Trophoblast cell (in vitro differentiated cells and primary cell): ENCODE measurements at regions not wholly inside any gene's neighbourhood (a gene's known extent, or its start where the extent isn't known, plus 50 kb on each side); places are given as distances from the start of the nearest gene placed in this dataset.
A peak's percentile ranks its signal among the peaks of the same experiment; 100 is the strongest.

Experiments
- DNase-seq, 2 donors: peaks; one replicate each; pipeline ENCODE4 v3.0.0-alpha.2; 2016
- H2AFZ ChIP-seq: 2 replicates; pipeline ENCODE4 v1.6.1; 2013; ENCODE audit warnings: low read length, moderate library complexity, mild to moderate bottlenecking; ENCODE audit not compliant: insufficient read depth, poor library complexity
- H2AK5ac ChIP-seq: 2 replicates; pipeline ENCODE4 v1.6.1; 2013; ENCODE audit warnings: mild to moderate bottlenecking, low read length
- H2BK120ac ChIP-seq: 2 replicates; pipeline ENCODE4 v1.6.1; 2013; ENCODE audit warnings: low read length, mild to moderate bottlenecking, moderate library complexity; ENCODE audit not compliant: insufficient read depth, poor library complexity
- H2BK12ac ChIP-seq: 2 replicates; pipeline ENCODE4 v1.6.1; 2013; ENCODE audit warnings: mild to moderate bottlenecking, low read length, moderate library complexity
- H2BK5ac ChIP-seq: 2 replicates; pipeline ENCODE4 v1.6.1; 2013; ENCODE audit warnings: low read length, low read depth, moderate library complexity, mild to moderate bottlenecking; ENCODE audit not compliant: poor library complexity
- H3K14ac ChIP-seq: 2 replicates; pipeline ENCODE4 v1.6.1; 2013; ENCODE audit warnings: mild to moderate bottlenecking, low read length
- H3K18ac ChIP-seq: 2 replicates; pipeline ENCODE4 v1.6.1; 2013; ENCODE audit warnings: mild to moderate bottlenecking, low read length
- H3K23ac ChIP-seq: 2 replicates; pipeline ENCODE4 v1.6.1; 2013; ENCODE audit warnings: low read length
- H3K27ac ChIP-seq: 2 replicates; pipeline ENCODE4 v1.5.1; 2013; ENCODE audit warnings: low read depth, mild to moderate bottlenecking, inconsistent platforms, low read length, moderate library complexity
- H3K27me3 ChIP-seq: 2 replicates; pipeline ENCODE4 v1.6.1; 2013; ENCODE audit warnings: inconsistent platforms, mild to moderate bottlenecking, low read length, moderate library complexity; ENCODE audit not compliant: insufficient read depth
- H3K36me3 ChIP-seq, 2 experiments: 1 replicate in 1 of 2; 2 replicates in 1 of 2; pipeline ENCODE4 v1.6.1; 2013; ENCODE audit warnings: low read length in 2 of 2, mild to moderate bottlenecking in 2 of 2, moderate library complexity in 1 of 2; ENCODE audit not compliant: insufficient read depth in 2 of 2, control insufficient read depth in 1 of 2
- H3K4ac ChIP-seq: 2 replicates; pipeline ENCODE4 v1.6.1; 2013; ENCODE audit warnings: low read depth, mild to moderate bottlenecking, low read length, moderate library complexity
- H3K4me1 ChIP-seq, 2 experiments: 1 replicate in 1 of 2; 2 replicates in 1 of 2; pipeline ENCODE4 v1.6.1; 2013; ENCODE audit warnings: low read length in 2 of 2, mild to moderate bottlenecking in 2 of 2, moderate library complexity in 1 of 2; ENCODE audit not compliant: insufficient read depth in 2 of 2, control insufficient read depth in 1 of 2
- H3K4me2 ChIP-seq: 2 replicates; pipeline ENCODE4 v1.6.1; 2013; ENCODE audit warnings: inconsistent platforms, mild to moderate bottlenecking, low read length, moderate library complexity
- H3K4me3 ChIP-seq: 2 replicates; pipeline ENCODE4 v1.5.1; 2013; ENCODE audit warnings: mild to moderate bottlenecking, low read depth, low read length, inconsistent platforms
- H3K79me1 ChIP-seq: one replicate; pipeline ENCODE4 v1.6.1; 2013; ENCODE audit warnings: low read length
- H3K79me2 ChIP-seq: 2 replicates; pipeline ENCODE4 v1.6.1; 2013; ENCODE audit warnings: low read length, mild to moderate bottlenecking; ENCODE audit not compliant: control insufficient read depth, insufficient read depth, poor library complexity
- H3K9ac ChIP-seq: 2 replicates; pipeline ENCODE4 v1.6.1; 2013; ENCODE audit warnings: mild to moderate bottlenecking, low read length
- H3K9me3 ChIP-seq: 2 replicates; pipeline ENCODE4 v1.6.1; 2013; ENCODE audit warnings: low read depth, mild to moderate bottlenecking, control low read depth, inconsistent platforms, low read length; ENCODE audit not compliant: insufficient read depth
- H4K12ac ChIP-seq: 2 replicates; pipeline ENCODE4 v1.6.1; 2013; ENCODE audit warnings: low read depth, mild to moderate bottlenecking, low read length, moderate library complexity
- H4K8ac ChIP-seq: 2 replicates; pipeline ENCODE4 v1.6.1; 2013; ENCODE audit warnings: low read depth, mild to moderate bottlenecking, low read length, moderate library complexity
- H4K91ac ChIP-seq: one replicate; pipeline ENCODE4 v1.6.1; 2013; ENCODE audit warnings: low read depth, mild to moderate bottlenecking, low read length, moderate library complexity
- WGBS: extraction: QIAGEN DNeasy Blood & Tissue Kit; methylation state at CpG from one replicate; pipeline ENCODE4 v1.1.7; 2013; ENCODE audit warnings: missing lambda C conversion rate; ENCODE audit not compliant: insufficient read length, insufficient coverage; ENCODE audit errors: extremely low coverage; 5-methylcytosine and 5-hydroxymethylcytosine counted together

GRCh38 chr4:81806485-81806884 is 334.8 kb upstream of the RASGEF1B start:
- H3K9me3 ChIP-seq = no peaks in the 10 kb centered on the region
- H3K23ac ChIP-seq = no peak overlapping the region
- no peaks in the 10 kb centered on the region for H3K36me3 ChIP-seq
- no peak overlapping the region for H4K12ac ChIP-seq
- H3K14ac ChIP-seq = no peak overlapping the region
- no peak overlapping the region for H3K4me2 ChIP-seq
- no peak overlapping the region for H2BK120ac ChIP-seq
- no peak for DNase-seq
- no peak overlapping the region for H3K27ac ChIP-seq
- H4K91ac ChIP-seq = no peak overlapping the region
- H2BK12ac ChIP-seq = no peak overlapping the region
- H3K79me2 ChIP-seq = no peaks in the 10 kb centered on the region
- no peak overlapping the region for H3K9ac ChIP-seq
- no peak overlapping the region for H2AK5ac ChIP-seq
- no peak overlapping the region for H3K4ac ChIP-seq
- H2BK5ac ChIP-seq = no peak overlapping the region
- H3K4me1 ChIP-seq = no peaks in the 10 kb centered on the region
- H3K27me3 ChIP-seq = no peaks in the 10 kb centered on the region
- WGBS = no CpG with 5 or more reads among the region's 1 CpG
- H2AFZ ChIP-seq = no peak overlapping the region
- H3K79me1 ChIP-seq = no peaks in the 10 kb centered on the region
- H3K4me3 ChIP-seq = no peak overlapping the region
- H4K8ac ChIP-seq = no peak overlapping the region
- no peak overlapping the region for H3K18ac ChIP-seq

- Histone ChIP-seq H3K4me3 (no peak overlapping the region), H3K36me3 (no peaks in the 10 kb centered on the region), H3K9me3 (no peaks in the 10 kb centered on the region), H3K14ac (no peak overlapping the region), H3K4me1 (no peaks in the 10 kb centered on the region), H2BK120ac (no peak overlapping the region), H4K12ac (no peak overlapping the region), H3K4me2 (no peak overlapping the region), H3K79me1 (no peaks in the 10 kb centered on the region), H2BK12ac (no peak overlapping the region), H4K8ac (no peak overlapping the region), H2AFZ (no peak overlapping the region), H4K91ac (no peak overlapping the region), H3K23ac (no peak overlapping the region), H3K27me3 (no peaks in the 10 kb centered on the region), H3K18ac (no peak overlapping the region), H2BK5ac (no peak overlapping the region), H3K4ac (no peak overlapping the region), H2AK5ac (no peak overlapping the region), H3K9ac (no peak overlapping the region), H3K79me2 (no peaks in the 10 kb centered on the region), H3K27ac (no peak overlapping the region)
- no CpG with 5 or more reads among the region's 1 CpG for WGBS
- no peak for DNase-seq
Measured at GRCh38 chr4:81804849-81805248, 333.1 kb upstream of the RASGEF1B start.

- WGBS = no CpG with 5 or more reads among the region's 5 CpGs
- no peak overlapping the region for H3K14ac ChIP-seq
- H3K36me3 ChIP-seq = no peaks in the 10 kb centered on the region
- H3K23ac ChIP-seq = no peak overlapping the region
- H3K4me2 ChIP-seq = no peak overlapping the region
- no peak overlapping the region for H4K91ac ChIP-seq
- H4K8ac ChIP-seq = no peak overlapping the region
- H2AFZ ChIP-seq = no peak overlapping the region
- H3K79me2 ChIP-seq = no peaks in the 10 kb centered on the region
- no peak overlapping the region for H3K4ac ChIP-seq
- H2AK5ac ChIP-seq = no peak overlapping the region
- DNase-seq = no peak
- H3K27me3 ChIP-seq = no peaks in the 10 kb centered on the region
- H3K79me1 ChIP-seq = no peaks in the 10 kb centered on the region
- no peak overlapping the region for H2BK5ac ChIP-seq
- no peak overlapping the region for H2BK120ac ChIP-seq
- no peak overlapping the region for H3K4me3 ChIP-seq
- no peak overlapping the region for H4K12ac ChIP-seq
- H3K27ac ChIP-seq = no peak overlapping the region
- no peak overlapping the region for H3K9ac ChIP-seq
- no peak overlapping the region for H2BK12ac ChIP-seq
- no peak overlapping the region for H3K18ac ChIP-seq
- no peaks in the 10 kb centered on the region for H3K9me3 ChIP-seq
- no peaks in the 10 kb centered on the region for H3K4me1 ChIP-seq
Measured at GRCh38 chr4:81802285-81802846, 330.7 kb upstream of the RASGEF1B start.

GRCh38 chr4:81799371-81799770 is 327.7 kb upstream of the RASGEF1B start:
- Histone ChIP-seq H3K9me3 (no peaks in the 10 kb centered on the region), H3K4ac (no peak overlapping the region), H3K14ac (no peak overlapping the region), H3K27ac (no peak overlapping the region), H3K4me2 (no peak overlapping the region), H4K8ac (no peak overlapping the region), H2BK120ac (no peak overlapping the region), H4K91ac (no peak overlapping the region), H2BK12ac (no peak overlapping the region), H3K27me3 (no peaks in the 10 kb centered on the region), H3K23ac (no peak overlapping the region), H3K18ac (no peak overlapping the region), H2AK5ac (no peak overlapping the region), H3K4me1 (no peaks in the 10 kb centered on the region), H3K79me1 (no peaks in the 10 kb centered on the region), H3K4me3 (no peak overlapping the region), H4K12ac (no peak overlapping the region), H3K79me2 (no peaks in the 10 kb centered on the region), H2AFZ (no peak overlapping the region), H3K36me3 (no peaks in the 10 kb centered on the region), H3K9ac (no peak overlapping the region), H2BK5ac (no peak overlapping the region)
- peak; percentile 54 to 75 for DNase-seq
- WGBS = no CpG with 5 or more reads among the region's 1 CpG
